Smooth muscle cell (in vitro differentiated cells): ENCODE measurements at regions not wholly inside any gene's neighbourhood (a gene's known extent, or its start where the extent isn't known, plus 50 kb on each side); places are given as distances from the start of the nearest gene placed in this dataset.

Experiments used
- DNase-seq: peaks from one replicate; lab custom pipeline; 2025; ENCODE audit not compliant: unreplicated experiment; lab: John Stamatoyannopoulos, UW
- H2AFZ ChIP-seq: fragments of 200-600 bp; sonication (generic); 2 replicates; pipeline ENCODE4 v1.6.0; 2016; ENCODE audit warnings: antibody characterized with exemption, low read depth, mild to moderate bottlenecking
- H3F3A ChIP-seq: fragments of 200-600 bp; sonication (generic); 2 replicates; pipeline ENCODE4 v1.6.0; 2017; ENCODE audit warnings: antibody characterized with exemption, low read depth
- H3K27ac ChIP-seq: fragments of 200-600 bp; sonication (generic); 2 replicates; pipeline ENCODE4 v1.5.1; 2016; ENCODE audit warnings: low read depth, mild to moderate bottlenecking
- H3K27me3 ChIP-seq: fragments of 200-600 bp; sonication (generic); 2 replicates; pipeline ENCODE4 v1.6.1; 2016; ENCODE audit warnings: low read depth, mild to moderate bottlenecking
- H3K36me3 ChIP-seq: fragments of 200-600 bp; sonication (generic); 2 replicates; pipeline ENCODE4 v1.5.1; 2016; ENCODE audit warnings: low read depth
- H3K4me1 ChIP-seq: fragments of 200-600 bp; sonication (generic); 2 replicates; pipeline ENCODE4 v1.5.1; 2016; ENCODE audit warnings: low read depth
- H3K4me2 ChIP-seq: fragments of 200-600 bp; sonication (generic); 2 replicates; pipeline ENCODE4 v1.6.0; 2016; ENCODE audit warnings: mild to moderate bottlenecking
- H3K4me3 ChIP-seq: fragments of 200-600 bp; sonication (generic); 2 replicates; pipeline ENCODE4 v1.5.1; 2016; ENCODE audit warnings: mild to moderate bottlenecking
- H3K79me2 ChIP-seq: fragments of 200-600 bp; sonication (generic); 2 replicates; pipeline ENCODE4 v1.6.0; 2016; ENCODE audit warnings: low read depth, mild to moderate bottlenecking
- H3K9ac ChIP-seq: fragments of 200-600 bp; sonication (generic); 2 replicates; pipeline ENCODE4 v1.6.0; 2016; ENCODE audit warnings: low read depth
- H3K9me3 ChIP-seq: fragments of 200-600 bp; sonication (generic); replicated peaks from 2 replicates; pipeline ENCODE4 v1.5.1; 2016; ENCODE audit warnings: low read depth
- H4K20me1 ChIP-seq: fragments of 200-600 bp; sonication (generic); 2 replicates; pipeline ENCODE4 v1.6.0; 2016; ENCODE audit warnings: low read depth
- CTCF ChIP-seq: fragments of 200-600 bp; sonication (generic); IDR thresholded peaks from 2 replicates; pipeline ENCODE4 v1.5.1; 2017; ENCODE audit warnings: borderline replicate concordance, mild to moderate bottlenecking, antibody characterized with exemption; ENCODE audit not compliant: insufficient read depth, poor library complexity, severe bottlenecking
- WGBS: methylation state at CpG from one replicate; pipeline ENCODE4 v1.1.7; 2016; ENCODE audit warnings: low lambda C conversion rate; 5-methylcytosine and 5-hydroxymethylcytosine counted together

- no peak overlapping the region for H3K4me3 ChIP-seq
- no peaks in the 10 kb centered on the region for H4K20me1 ChIP-seq
- H3K27ac ChIP-seq = no peak overlapping the region
- H3K9ac ChIP-seq = no peak overlapping the region
- H3K9me3 ChIP-seq = no peaks in the 10 kb centered on the region
- no peak overlapping the region for H2AFZ ChIP-seq
- H3K79me2 ChIP-seq = no peaks in the 10 kb centered on the region
- no peak for DNase-seq
- H3F3A ChIP-seq = no peaks in the 10 kb centered on the region
- H3K36me3 ChIP-seq = no peaks in the 10 kb centered on the region
- H3K4me1 ChIP-seq = no peaks in the 10 kb centered on the region
- WGBS = 93% methylated on average over 4 of the region's 4 CpGs
- no peak overlapping the region for H3K4me2 ChIP-seq
- H3K27me3 ChIP-seq = no peaks in the 10 kb centered on the region
- no peak for TF ChIP-seq CTCF
Measured at GRCh38 chr2:104158191-104158590, 695.7 kb upstream of the POU3F3 start.

- no peaks in the 10 kb centered on the region for H3K36me3 ChIP-seq
- DNase-seq = no peak
- no peaks in the 10 kb centered on the region for H3K79me2 ChIP-seq
- H3K4me3 ChIP-seq = no peak overlapping the region
- no peak overlapping the region for H2AFZ ChIP-seq
- TF ChIP-seq CTCF = no peak
- no peaks in the 10 kb centered on the region for H3F3A ChIP-seq
- H3K9ac ChIP-seq = no peak overlapping the region
- no peaks in the 10 kb centered on the region for H3K4me1 ChIP-seq
- H3K4me2 ChIP-seq = no peak overlapping the region
- H3K27ac ChIP-seq = peak overlapping the region; percentile 34
- no peaks in the 10 kb centered on the region for H4K20me1 ChIP-seq
- 34% methylated on average over 2 of the region's 2 CpGs for WGBS
- H3K9me3 ChIP-seq = no peaks in the 10 kb centered on the region
- H3K27me3 ChIP-seq = no peaks in the 10 kb centered on the region
Measured at GRCh38 chr2:104163611-104164130, 690.2 kb upstream of the POU3F3 start.

GRCh38 chr2:104164721-104165252 is 689.1 kb upstream of the POU3F3 start:
- no peaks in the 10 kb centered on the region for H3K36me3 ChIP-seq
- no peak overlapping the region for H3K27ac ChIP-seq
- no peak for TF ChIP-seq CTCF
- no peak overlapping the region for H3K9ac ChIP-seq
- H4K20me1 ChIP-seq = no peaks in the 10 kb centered on the region
- H3K4me3 ChIP-seq = no peak overlapping the region
- no peaks in the 10 kb centered on the region for H3F3A ChIP-seq
- H3K79me2 ChIP-seq = no peaks in the 10 kb centered on the region
- H3K9me3 ChIP-seq = no peaks in the 10 kb centered on the region
- H2AFZ ChIP-seq = no peak overlapping the region
- no peaks in the 10 kb centered on the region for H3K27me3 ChIP-seq
- H3K4me2 ChIP-seq = no peak overlapping the region
- no peaks in the 10 kb centered on the region for H3K4me1 ChIP-seq
- no peak for DNase-seq
- WGBS = 80% methylated on average over 7 of the region's 7 CpGs

- Histone ChIP-seq H3K9ac (no peak overlapping the region), H2AFZ (no peak overlapping the region), H3K36me3 (no peaks in the 10 kb centered on the region), H3K4me3 (no peak overlapping the region), H3K4me1 (no peaks in the 10 kb centered on the region), H3K27ac (no peak overlapping the region), H3K79me2 (no peaks in the 10 kb centered on the region), H3F3A (no peaks in the 10 kb centered on the region), H4K20me1 (no peaks in the 10 kb centered on the region), H3K27me3 (no peaks in the 10 kb centered on the region), H3K4me2 (no peak overlapping the region), H3K9me3 (peaks cover 9% of the 10 kb centered on the region)
- no peak for TF ChIP-seq CTCF
- WGBS = 88% methylated on average over 1 of the region's 1 CpG
- no peak for DNase-seq
Measured at GRCh38 chr2:104177179-104177578, 676.7 kb upstream of the POU3F3 start.
